GM12874 (cell line): ENCODE measurements at regions not wholly inside any gene's neighbourhood (a gene's known extent, or its start where the extent isn't known, plus 50 kb on each side); places are given as distances from the start of the nearest gene placed in this dataset.

Experiments
- CTCF ChIP-seq: IDR thresholded peaks from 2 replicates; pipeline ENCODE4 v1.5.1; 2011; ENCODE audit warnings: low read depth, mild to moderate bottlenecking, control low read depth, low read length, moderate library complexity; ENCODE audit not compliant: insufficient read depth

- TF ChIP-seq CTCF, result no peak
Observed at GRCh38 chrX:114087543-114087942, 496.3 kb upstream of the HTR2C start.

- TF ChIP-seq CTCF, result no peak
Observed at GRCh38 chrX:114077773-114078172, 506.1 kb upstream of the HTR2C start.

- no peak for TF ChIP-seq CTCF
Observed at GRCh38 chrX:114075073-114075673, 508.7 kb upstream of the HTR2C start.

- TF ChIP-seq CTCF, result no peak
Observed at GRCh38 chrX:114073926-114074325, 510.0 kb upstream of the HTR2C start.

GRCh38 chrX:114071412-114071811 lies 512.5 kb upstream of the HTR2C start:
- TF ChIP-seq CTCF, result no peak

GRCh38 chrX:114065577-114066223 lies 518.2 kb upstream of the HTR2C start:
- TF ChIP-seq CTCF, result no peak

GRCh38 chrX:114061226-114061625 lies 522.7 kb upstream of the HTR2C start:
- no peak for TF ChIP-seq CTCF
